Caki2 (cell line): ENCODE measurements at regions not wholly inside any gene's neighbourhood (a gene's known extent, or its start where the extent isn't known, plus 50 kb on each side); places are given as distances from the start of the nearest gene placed in this dataset.
A peak's percentile ranks its signal among the peaks of the same experiment; 100 is the strongest.

Experiments
- DNase-seq: peaks from one replicate; pipeline ENCODE4 v3.0.0-alpha.2; 2015; ENCODE audit warnings: low read depth
- in situ Hi-C: cut with HindIII; loops from 2 replicates; pipeline ENCODE4 v1.10.0; 2016; ENCODE audit warnings: low sequenced_read_pairs, low pct_unique_long_range_greater_than_20kb, mixed read lengths

DNA sequence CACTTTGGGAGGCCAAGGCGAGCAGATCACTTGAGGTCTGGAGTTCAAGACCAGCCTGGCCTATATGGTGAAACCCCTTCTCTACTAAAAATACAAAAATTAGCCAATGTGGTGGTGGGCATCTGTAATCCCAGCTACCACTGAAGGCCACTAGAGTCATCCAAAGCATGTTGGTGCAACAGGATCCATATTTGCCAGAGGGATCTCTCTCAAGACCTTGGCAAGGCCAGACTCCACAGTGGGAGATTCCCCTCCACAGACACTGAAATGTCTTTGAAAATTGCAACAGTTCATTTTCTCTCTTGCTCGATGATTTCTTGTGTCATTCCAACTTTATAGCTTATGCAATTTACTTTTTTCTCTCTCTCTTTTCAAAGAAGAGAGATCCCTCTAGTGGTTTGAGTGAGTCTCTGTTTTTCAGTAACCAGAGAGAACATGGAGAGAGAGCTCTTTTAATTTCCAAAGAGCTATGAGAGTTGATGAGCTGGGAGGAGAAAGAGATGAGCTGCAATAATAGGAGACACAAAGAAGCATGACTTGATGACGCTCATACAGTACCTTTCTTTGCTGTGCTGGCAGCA, 176.8 kb upstream of the USP25 start:
- DNase-seq, result peak; percentile 50
- in situ Hi-C loops, result no loop called here

DNA sequence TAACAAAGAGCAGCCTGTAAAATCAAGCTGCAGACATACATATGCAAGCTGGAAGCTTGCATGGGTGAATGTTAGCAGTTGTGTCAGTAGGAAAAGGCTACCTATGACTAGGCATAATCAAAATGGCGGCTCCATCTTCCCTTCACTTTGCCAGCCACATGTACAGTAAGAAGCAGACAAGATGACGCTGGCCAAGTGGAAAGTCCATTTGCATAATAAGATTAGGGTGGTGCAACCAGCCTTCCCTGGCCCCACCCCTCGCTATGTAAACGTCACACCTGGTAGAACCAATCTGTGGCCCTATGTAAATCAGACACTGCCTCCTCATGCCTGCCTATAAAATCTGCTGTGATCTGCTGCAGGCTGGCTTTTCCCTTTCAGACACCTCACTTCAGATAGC, 171.9 kb upstream of the USP25 start:
- in situ Hi-C loops, result no loop called here
- peak; percentile 88 for DNase-seq

DNA sequence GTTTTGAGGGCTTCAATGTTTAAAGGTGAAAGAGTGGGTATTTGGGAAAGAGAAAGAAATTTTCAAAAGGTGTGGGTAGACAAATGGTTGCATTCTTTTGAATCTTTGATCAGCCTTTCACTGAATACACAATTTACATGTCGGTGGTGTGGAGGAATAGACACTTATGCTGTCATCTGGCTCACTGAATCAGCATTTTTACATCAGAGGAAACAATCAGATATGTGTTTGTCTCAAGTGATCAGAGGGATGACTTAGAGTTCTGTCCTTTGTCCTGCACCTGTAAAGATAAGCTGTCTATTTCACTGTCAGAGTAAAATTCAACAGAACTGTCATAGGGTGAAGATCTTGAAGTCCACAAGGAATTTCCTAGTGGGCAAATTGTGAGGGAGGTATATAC, 170.9 kb upstream of the USP25 start:
- in situ Hi-C loops, result no loop called here

DNA sequence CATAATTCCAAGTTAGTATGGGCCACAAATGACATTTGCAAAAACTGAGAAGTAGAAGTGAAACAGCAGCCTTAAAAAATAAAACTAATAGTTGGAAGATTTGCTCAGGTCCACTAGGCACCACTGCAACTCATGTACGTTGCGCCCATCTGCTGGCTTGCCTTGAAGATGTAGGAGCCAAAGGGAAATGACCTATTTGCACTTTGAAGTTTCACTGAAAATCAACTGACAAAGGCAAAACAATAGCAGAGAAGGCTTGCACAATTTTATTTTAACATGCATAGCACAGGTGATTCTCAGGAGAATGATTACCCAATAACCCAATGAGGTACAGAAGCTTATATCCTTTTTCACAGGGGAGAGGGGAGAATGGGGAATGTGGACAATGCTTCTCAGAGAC, 170.1 kb upstream of the USP25 start:
- no peak for DNase-seq
- in situ Hi-C loops, result no loop called here

More for the DNA sequence above, 170.9 kb upstream of the USP25 start:
- DNase-seq, result no peak

DNA sequence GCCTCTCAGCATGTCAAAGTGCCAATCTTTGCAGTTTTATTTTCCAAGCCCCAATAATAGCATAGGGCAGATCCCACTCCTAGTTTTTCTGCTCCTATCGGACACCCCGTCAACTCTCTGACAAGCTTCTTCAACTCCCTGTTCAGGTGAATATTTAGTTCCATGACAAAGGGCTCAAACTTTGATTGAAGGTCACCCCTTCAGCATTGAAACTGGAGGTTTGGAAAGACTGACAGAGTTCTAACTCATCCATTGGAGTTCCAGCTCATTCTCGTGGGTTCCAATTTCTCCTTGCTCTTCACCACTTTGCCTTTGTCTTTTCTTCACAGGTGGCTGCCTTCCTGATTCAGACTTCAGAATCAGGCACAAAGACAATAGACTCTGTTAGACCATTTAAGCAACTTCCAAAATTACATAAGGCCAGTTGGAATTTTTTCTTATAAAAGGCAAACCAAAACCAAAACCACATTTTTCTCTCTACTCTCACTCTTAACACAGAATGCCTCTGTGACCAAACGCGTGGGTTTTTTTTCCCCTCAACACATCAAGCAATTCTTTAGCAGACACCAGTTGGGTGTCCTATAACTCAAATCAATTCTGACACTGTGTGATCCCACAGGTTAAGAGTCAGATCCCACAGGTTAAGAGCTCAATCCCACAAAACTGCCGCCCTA, 169.3 kb upstream of the USP25 start:
- in situ Hi-C loops, result no loop called here
- DNase-seq, result no peak

DNA sequence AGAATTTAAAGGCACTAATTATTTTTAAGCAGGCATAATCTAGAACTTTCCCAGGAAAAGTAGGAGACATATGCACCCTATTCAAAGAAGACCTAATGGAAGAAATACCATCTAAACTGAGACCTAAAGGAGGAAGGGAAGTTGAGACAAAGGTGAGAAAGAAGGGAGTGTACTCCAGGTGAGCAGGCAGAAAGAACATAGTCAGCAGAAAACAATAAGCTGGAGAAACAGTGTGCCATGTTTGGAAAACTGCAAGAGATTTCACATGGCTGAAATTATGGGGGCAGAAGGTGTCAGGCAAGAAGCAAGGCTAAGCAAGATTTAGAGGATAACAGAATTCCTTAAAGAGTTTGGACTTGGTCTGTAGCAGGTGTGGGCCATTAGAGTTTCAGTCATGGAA, 167.0 kb upstream of the USP25 start:
- in situ Hi-C loops, result no loop called here
- DNase-seq, result no peak

DNA sequence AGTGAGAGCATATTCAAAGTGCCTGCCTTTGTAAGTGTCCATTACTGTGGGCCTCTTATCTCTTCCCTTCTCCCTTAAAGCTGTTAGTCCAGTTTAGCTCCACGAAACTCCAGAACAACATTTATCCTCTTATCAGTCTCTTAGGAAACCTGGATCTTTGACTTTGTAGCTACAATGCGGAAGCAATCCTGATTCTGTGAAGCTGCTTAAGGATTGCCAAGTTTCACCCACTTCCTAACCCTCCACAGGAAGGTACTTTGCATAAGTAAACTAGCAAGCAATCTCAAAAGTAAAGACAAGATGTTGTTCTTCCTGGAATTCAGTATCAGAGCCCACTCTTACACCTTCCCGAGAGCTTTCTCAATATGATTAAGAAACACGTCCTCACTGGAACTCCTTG, 164.9 kb upstream of the USP25 start:
- in situ Hi-C loops, result no loop called here
- DNase-seq, result no peak

DNA sequence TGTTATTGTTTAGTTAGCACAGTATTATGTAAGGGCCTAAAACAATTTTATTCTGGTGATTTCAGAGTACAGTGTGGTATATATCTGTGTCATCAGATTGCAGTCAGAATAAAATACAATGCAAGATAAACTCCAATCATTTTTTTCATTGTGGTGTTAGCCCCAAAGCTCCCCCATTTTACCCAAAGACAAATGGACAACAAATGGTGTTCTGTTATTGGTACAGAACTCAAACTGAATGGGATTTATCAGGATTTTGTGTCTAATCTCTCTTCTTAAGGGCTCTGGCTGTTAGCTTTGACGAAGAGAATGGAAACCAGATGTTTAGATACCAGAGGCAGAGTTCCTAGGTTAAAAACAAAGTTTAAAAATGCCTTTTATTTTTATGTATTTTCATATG, 163.1 kb upstream of the USP25 start:
- in situ Hi-C loops, result no loop called here
- no peak for DNase-seq

DNA sequence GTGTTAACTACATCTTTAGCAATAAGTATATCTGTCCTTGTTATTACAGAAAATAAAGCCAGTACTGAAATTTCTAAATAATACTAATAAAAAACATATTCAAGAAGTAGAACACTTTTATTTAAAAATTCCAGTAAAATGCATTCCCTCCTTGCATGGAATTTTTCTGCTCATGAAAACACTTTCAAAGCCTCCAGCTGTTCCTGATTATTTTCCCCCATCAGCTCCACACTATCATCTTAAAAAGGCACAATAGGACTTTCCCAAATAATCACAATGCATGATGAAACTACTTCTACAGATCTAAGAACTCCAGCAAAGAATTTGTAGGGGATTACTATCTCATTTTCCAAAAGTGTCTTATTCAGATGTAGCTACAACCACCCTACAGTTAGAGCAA, 162.6 kb upstream of the USP25 start:
- DNase-seq, result no peak
- in situ Hi-C loops, result no loop called here

DNA sequence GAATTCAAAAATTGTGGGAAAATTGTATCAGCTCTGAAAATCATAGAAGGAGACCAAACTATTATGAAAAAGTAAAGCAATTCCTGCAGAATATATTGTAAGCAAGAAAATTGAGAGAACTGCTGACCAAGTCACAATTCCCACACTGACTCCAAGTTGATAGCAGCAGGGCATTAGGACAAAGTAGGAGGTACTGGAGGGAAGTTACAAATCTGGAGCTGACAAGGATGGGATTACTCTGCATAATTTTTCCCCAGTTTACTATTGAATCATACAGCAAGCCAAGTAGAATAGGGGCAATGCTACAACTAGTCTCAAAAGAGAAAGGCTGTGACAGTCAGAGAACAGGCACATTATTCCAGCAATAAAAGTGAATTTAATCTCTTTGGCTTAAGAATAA, 161.3 kb upstream of the USP25 start:
- in situ Hi-C loops, result no loop called here
- no peak for DNase-seq

DNA sequence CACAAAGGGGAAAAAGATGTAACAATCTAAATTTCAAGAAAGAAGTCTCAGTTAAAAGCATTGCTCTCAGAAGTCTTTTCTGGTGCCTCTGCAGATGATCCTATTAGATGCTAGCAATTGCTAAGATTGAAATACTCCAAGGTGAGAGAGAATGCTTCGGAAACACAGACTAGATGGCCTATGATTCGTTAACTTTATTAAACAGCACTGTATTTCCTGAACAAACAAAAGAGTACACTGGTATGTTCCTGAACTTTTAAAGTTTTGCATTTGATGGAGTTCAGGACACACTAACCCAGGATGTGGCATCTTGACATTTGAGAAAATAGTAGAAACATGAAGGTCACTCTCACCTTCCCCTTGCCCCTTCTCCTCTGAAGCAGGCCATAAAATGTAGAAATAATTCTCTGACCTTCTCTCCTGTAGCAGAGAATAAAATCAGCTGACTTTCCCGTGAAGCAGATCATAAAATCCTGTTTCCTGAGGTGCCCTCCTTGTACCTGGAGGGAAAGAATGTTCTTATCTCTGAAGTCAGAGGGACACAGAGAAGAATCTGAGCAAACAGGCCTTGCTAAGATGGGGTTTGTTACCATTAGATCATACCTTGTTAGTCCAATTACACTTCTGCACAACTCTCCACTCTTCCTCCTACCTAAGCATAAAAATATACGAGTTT, 142.9 kb upstream of the USP25 start:
- in situ Hi-C loops, result no loop called here
- no peak for DNase-seq

DNA sequence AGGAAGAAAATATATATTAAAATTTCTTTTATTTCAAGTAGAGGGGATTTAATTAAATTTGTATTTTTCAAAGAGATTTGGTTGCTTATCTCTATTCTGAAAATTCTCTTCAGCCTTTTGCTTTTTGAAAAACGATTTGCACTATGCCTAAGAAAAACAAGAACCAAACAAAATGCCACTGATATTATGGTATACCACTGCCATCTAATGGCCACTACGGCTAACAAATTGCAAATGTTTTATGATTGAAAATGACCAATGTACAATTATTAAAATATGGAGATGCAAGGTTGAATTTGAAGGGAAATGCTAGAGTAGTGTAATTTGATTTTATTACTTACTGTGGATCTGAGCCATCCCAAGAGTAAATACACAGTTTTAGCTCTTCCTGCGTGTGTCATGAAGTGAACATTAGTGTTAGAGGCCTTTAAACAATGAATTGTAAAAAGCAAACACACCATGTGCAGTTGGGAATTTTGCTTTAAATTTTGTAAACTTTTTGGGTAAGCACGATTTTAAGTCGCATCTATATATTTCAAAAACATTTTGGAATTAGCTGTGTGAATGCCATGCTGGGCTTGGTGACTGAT, 137.4 kb upstream of the USP25 start:
- in situ Hi-C loops, result no loop called here
- DNase-seq, result peak; percentile 42

DNA sequence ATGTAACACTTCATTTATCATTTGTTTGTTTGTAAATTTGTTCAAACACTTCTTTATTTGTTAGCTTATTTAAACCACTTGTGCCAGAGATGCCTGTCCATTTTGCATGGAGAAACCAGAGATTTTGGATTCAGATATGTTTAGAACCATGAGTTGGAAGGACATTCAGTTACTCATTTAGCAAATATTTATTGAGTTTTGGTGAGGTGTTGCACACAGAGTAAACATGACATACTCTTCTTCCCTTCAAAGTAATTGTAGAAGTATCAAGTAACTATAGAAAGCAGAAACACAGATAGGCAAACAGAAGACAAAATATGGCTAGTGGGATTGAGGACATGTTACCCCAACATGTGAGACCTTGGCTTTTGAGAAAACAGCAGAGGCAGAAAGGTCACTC, 136.8 kb upstream of the USP25 start:
- no peak for DNase-seq
- in situ Hi-C loops, result no loop called here

DNA sequence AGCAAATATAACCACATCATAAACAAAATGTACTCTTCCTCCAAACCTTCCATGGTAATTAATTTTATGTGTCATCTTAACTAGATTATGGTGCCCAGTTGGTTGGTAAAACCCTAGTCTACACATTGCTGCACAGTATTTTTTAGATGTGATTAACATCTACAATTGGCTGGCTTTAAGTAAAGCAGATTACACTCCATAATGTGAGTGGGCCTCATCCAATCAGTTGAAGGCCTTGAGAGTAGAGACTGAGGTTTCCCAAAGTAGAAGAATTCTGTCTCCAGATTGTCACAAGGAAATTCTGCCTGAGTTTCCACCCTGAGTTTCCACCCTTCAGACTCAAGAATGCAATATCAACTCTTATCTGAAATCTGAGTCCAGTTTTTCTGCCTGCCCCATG, 128.4 kb upstream of the USP25 start:
- DNase-seq, result no peak
- in situ Hi-C loops, result no loop called here

DNA sequence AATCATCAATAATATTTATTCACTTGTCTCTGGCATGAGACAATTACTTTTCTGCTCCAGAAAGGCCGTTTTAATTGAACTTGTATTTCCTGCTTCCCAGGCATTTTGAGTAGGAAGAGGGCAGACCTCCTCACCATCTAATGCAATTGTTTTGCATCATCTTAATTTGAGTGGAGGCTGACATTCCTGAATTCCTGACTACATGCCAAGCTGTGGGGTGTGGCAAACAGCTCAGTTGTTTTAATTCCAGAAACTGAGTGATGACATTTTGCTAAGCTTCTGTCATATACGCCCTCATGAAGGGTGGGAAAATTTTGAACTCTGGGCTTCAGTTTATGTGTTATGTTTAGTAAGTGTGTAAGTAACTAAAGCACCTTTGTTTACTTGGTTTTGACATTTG, 125.4 kb upstream of the USP25 start:
- in situ Hi-C loops, result no loop called here
- DNase-seq, result peak; percentile 61

DNA sequence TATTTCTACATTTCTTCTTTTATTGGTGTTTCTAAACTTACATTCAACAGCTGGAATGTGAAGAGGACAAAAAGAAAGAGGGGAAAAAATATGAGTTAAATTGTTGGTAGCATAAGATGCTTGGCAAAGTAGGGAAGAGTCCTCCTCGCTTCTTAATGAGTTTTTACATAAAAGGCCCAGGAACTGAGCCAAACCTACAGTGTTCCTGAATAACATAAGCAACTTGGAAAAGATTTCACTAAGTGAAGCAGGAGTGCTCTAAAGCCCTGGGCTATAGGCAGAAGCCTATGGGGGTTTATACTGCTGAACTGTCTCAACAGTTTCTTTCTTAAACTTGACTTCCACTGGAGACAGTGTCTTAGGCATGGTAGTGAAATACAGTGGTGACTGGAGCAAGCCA, 115.0 kb upstream of the USP25 start:
- in situ Hi-C loops, result no loop called here
- no peak for DNase-seq

DNA sequence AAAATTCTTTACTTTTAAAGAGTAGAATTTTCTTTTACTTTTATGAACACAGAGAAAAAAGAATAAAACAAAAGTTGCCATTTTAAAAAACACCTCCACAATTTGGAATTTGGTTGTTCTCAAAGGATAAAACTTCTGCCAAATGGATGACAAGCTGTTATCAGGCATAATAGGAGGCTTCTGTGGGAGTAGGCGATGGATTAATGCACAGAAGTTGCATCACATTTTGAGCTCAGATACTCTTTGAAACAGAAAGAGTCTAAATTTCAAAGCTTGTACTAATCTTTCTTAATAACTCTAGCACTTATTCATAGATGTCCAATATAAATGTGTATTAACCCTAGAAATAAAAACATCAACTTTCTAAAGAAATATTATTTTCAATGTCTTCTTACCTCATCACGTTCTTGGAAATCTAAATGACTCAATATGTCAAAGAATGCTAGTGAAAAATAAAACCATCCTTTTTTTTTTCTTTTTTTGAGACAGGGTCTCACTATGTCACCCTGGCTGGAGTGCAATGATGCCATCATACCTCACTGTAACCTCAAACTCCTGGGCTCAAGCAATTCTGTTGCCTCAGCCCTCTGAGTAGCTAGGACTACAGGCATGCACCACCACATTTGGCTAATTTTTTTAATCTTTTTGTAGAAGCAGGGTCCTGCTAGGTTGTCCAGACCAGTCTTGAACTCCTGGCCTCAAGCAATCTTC, 112.8 kb upstream of the USP25 start:
- in situ Hi-C loops, result no loop called here

DNA sequence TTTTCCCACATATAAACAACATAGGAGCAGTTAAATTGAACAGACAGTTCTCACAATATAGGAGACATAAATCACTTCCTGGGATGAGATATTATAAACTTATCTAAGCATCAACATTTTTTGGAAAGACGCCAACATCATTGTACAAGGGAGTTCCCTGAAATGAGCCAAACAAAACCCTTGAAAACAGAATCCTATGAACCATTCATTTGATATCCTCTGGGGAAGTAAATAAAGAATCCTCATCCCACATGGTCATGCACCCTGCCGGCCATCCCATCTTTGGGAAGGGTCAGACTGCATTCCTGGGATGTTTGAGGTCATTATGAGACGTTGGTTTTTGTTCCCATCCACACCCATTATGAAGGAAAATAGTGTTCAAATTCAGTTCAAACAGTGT, 111.8 kb upstream of the USP25 start:
- DNase-seq, result peak; percentile 63
- in situ Hi-C loops, result no loop called here

More for the DNA sequence above, 112.8 kb upstream of the USP25 start:
- DNase-seq, result no peak

DNA sequence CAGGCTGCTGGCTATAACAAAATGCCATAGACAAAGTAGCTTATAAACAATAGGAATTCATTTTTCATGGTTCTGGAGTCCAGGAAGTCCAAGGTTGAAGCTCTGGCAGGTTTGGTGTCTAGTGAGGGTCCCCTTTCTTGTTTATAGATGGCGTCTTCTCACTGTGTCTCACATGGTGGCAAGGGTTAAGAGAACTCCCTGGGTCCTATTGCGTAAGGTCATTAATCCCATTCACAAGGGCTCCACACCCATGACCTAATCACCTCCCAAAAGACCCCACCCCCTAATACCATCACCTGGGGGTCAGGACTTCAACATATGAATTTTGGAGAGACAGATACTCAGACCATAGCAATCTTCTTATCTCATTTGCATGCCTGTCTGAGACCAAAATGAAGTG, 108.9 kb upstream of the USP25 start:
- no peak for DNase-seq
- in situ Hi-C loops, result no loop called here
